GM12878 (cell line): ENCODE measurements at regions not wholly inside any gene's neighbourhood (a gene's known extent, or its start where the extent isn't known, plus 50 kb on each side); places are given as distances from the start of the nearest gene placed in this dataset.

Source experiments
- ATAC-seq: fragments of 200-7000 bp; cut with Tn5 transposase; 3 replicates; pipeline ENCODE4 v1.9.1; 2020; ENCODE audit warnings: mild to moderate bottlenecking, moderate library complexity
- BruUV-seq: library from RNA; stranded (reverse); fragments of 400-500 nt; replicated peaks from 2 replicates; lab custom pipeline; 2021; lab: Mats Ljungman, UMichigan
- CTCF ChIA-PET: fragments of 300-600 bp; sonication (Branson Sonifier 250); formaldehyde crosslinking; extraction: SDS; loops from one replicate; lab custom pipeline; 2021; ENCODE audit warnings: inconsistent platforms; lab: Yijun Ruan, JAX
- POLR2A ChIA-PET: fragments of 350-600 bp; formaldehyde crosslinking; extraction: SDS; loops from one replicate; lab custom pipeline; 2021; ENCODE audit warnings: inconsistent platforms; lab: Charles Lee
- RAD21 ChIA-PET: fragments of 300-600 bp; sonication (Branson Sonifier 250); formaldehyde crosslinking; loops from one replicate; lab custom pipeline; 2023; ENCODE audit warnings: antibody characterized with exemption; ENCODE audit not compliant: unreplicated experiment; lab: Charles Lee
- SMC1A ChIA-PET: fragments of 300-600 bp; sonication (Branson Sonifier 250); formaldehyde crosslinking; loops from one replicate; lab custom pipeline; 2023; ENCODE audit not compliant: unreplicated experiment, uncharacterized antibody; lab: Charles Lee
- DNase-seq: peaks from one replicate; pipeline ENCODE4 v3.0.0-alpha.2; 2011; ENCODE audit warnings: low read depth, low spot score
- FAIRE-seq: peaks from 3 replicates; lab custom pipeline; 2011; peaks lifted over from hg19 to GRCh38; lab: Jason Lieb, UNC
- H2AFZ ChIP-seq: 2 replicates; pipeline ENCODE4 v1.6.0; 2011; ENCODE audit warnings: low read depth, low read length, control low read depth; ENCODE audit not compliant: control insufficient read depth
- H3K27ac ChIP-seq: 2 replicates; pipeline ENCODE4 v1.5.1; 2011; ENCODE audit warnings: control low read depth; ENCODE audit not compliant: control insufficient read depth, insufficient read depth
- H3K27me3 ChIP-seq, 2 experiments: replicated peaks in 1 of 2; 2 replicates each; pipeline versions ENCODE4 v1.6.0 to v1.6.1; 2011; ENCODE audit warnings: low read length in 1 of 2; ENCODE audit not compliant: control insufficient read depth in 2 of 2, insufficient read depth in 2 of 2
- H3K36me3 ChIP-seq, 2 experiments: 2 replicates each; pipeline ENCODE4 v1.5.1; 2011; ENCODE audit warnings: low read length in 1 of 2; ENCODE audit not compliant: control insufficient read depth in 2 of 2, insufficient read depth in 2 of 2
- H3K4me1 ChIP-seq: 2 replicates; pipeline ENCODE4 v1.6.1; 2011; ENCODE audit warnings: mild to moderate bottlenecking, low read length, moderate library complexity, mixed read lengths; ENCODE audit not compliant: control insufficient read depth, insufficient read depth
- H3K4me2 ChIP-seq: 2 replicates; pipeline ENCODE4 v1.6.0; 2011; ENCODE audit warnings: control low read depth; ENCODE audit not compliant: control insufficient read depth, insufficient read depth
- H3K4me3 ChIP-seq: fragments of 200-600 bp; sonication (generic); 2 replicates; pipeline ENCODE4 v1.5.1; 2016
- H3K79me2 ChIP-seq: 2 replicates; pipeline ENCODE4 v1.6.0; 2011; ENCODE audit warnings: low read length; ENCODE audit not compliant: control insufficient read depth, insufficient read depth
- H3K9ac ChIP-seq: 2 replicates; pipeline ENCODE4 v1.8.0; 2011; ENCODE audit warnings: low read length, control low read depth, mixed read lengths; ENCODE audit not compliant: control insufficient read depth, insufficient read depth
- H3K9me3 ChIP-seq: replicated peaks from 3 replicates; pipeline ENCODE4 v1.5.1; 2011; ENCODE audit warnings: mild to moderate bottlenecking, low read length; ENCODE audit not compliant: control insufficient read depth, insufficient read depth
- H4K20me1 ChIP-seq: 2 replicates; pipeline ENCODE4 v1.6.0; 2011; ENCODE audit not compliant: control insufficient read depth, insufficient read depth
- CUX1 ChIP-seq: IDR thresholded peaks from 2 replicates; pipeline ENCODE4 v1.6.1; 2012; ENCODE audit warnings: improper control_type of control experiment, low read depth, low read length; ENCODE audit not compliant: insufficient replicate concordance
- EP300 ChIP-seq, 2 experiments: fragments of 150-350 bp in 1 of 2; IDR thresholded peaks; 2 replicates each; pipeline ENCODE4 v1.6.1; 2011 to 2012; ENCODE audit warnings: low read depth in 2 of 2, low read length in 2 of 2, borderline replicate concordance in 1 of 2, improper control_type of control experiment in 1 of 2, inconsistent platforms in 1 of 2; ENCODE audit not compliant: control insufficient read depth in 1 of 2
- IKZF1 ChIP-seq: fragments of 450-650 bp; conservative IDR thresholded peaks from 2 replicates; pipeline ENCODE4 v1.6.1; 2017; ENCODE audit warnings: antibody characterized with exemption, mild to moderate bottlenecking
- IRF3 ChIP-seq: fragments of 450-650 bp; IDR thresholded peaks from 2 replicates; pipeline ENCODE4 v1.6.1; 2014; ENCODE audit warnings: mild to moderate bottlenecking
- MAX ChIP-seq: IDR thresholded peaks from 2 replicates; pipeline ENCODE4 v1.6.1; 2012; ENCODE audit warnings: low read depth, low read length, improper control_type of control experiment
- NFYB ChIP-seq: IDR thresholded peaks from 2 replicates; pipeline ENCODE4 v1.6.1; 2011; ENCODE audit warnings: low read depth, mild to moderate bottlenecking, low read length, improper control_type of control experiment, moderate library complexity; ENCODE audit not compliant: insufficient read depth
- NR2F1 ChIP-seq: fragments of 450-650 bp; conservative IDR thresholded peaks from 2 replicates; pipeline ENCODE4 v1.6.1; 2017; ENCODE audit warnings: mild to moderate bottlenecking
- SRF ChIP-seq, 2 experiments: IDR thresholded peaks; 2 replicates each; pipeline ENCODE4 v1.6.1; 2011; ENCODE audit warnings: low read depth in 2 of 2, low read length in 2 of 2, mild to moderate bottlenecking in 1 of 2, moderate library complexity in 1 of 2
- STAT3 ChIP-seq: IDR thresholded peaks from 2 replicates; pipeline ENCODE4 v1.6.1; 2011; ENCODE audit warnings: low read depth, low read length, improper control_type of control experiment
- TAF1 ChIP-seq: IDR thresholded peaks from 2 replicates; pipeline ENCODE4 v1.6.1; 2011; ENCODE audit warnings: mild to moderate bottlenecking, low read depth, low read length, borderline replicate concordance
- WGBS: methylation state at CpG from one replicate; pipeline ENCODE4 v1.1.6; 2016; ENCODE audit warnings: low lambda C conversion rate; ENCODE audit not compliant: insufficient replicate concordance, insufficient coverage; ENCODE audit errors: missing lambda C conversion rate; 5-methylcytosine and 5-hydroxymethylcytosine counted together
- in situ Hi-C: fragments of 300-500 bp; cut with MboI; formaldehyde crosslinking; loops from 9 replicates; pipeline ENCODE4 v1.14.3; 2018; ENCODE audit warnings: mixed read lengths
- intact Hi-C: fragments of 100-400 bp; cut with micrococcal nuclease; formaldehyde crosslinking; loops from one replicate; pipeline ENCODE4 v1.14.2; 2022; ENCODE audit not compliant: unreplicated experiment

GRCh38 chr1:181998858-181999257 is 62.7 kb downstream of the ZNF648 start:
- Histone ChIP-seq H2AFZ (no peak overlapping the region), H3K9me3 (no peaks in the 10 kb centered on the region; the same call in 2 of the 3 replicates), H3K27ac (no peak overlapping the region), H3K4me1 (no peaks in the 10 kb centered on the region), H3K36me3 (no peaks in the 10 kb centered on the region), H3K27me3 (0 out of 4 replicates have a peak, but pooled peaks cover 0 to 3% of the 10 kb centered on the region in 2 experiments), H3K79me2 (no peaks in the 10 kb centered on the region), H3K9ac (no peak overlapping the region), H4K20me1 (no peaks in the 10 kb centered on the region), H3K4me3 (no peak overlapping the region), H3K4me2 (no peak overlapping the region)
- intact Hi-C loops, result no loop called here
- CTCF ChIA-PET, result no interaction called here
- RAD21 ChIA-PET, result no interaction called here
- POLR2A ChIA-PET, result interaction anchor here (0.7 kb wide), 1 partner anchor 701 kb away, joined by 3 read pairs; no protein-coding TSS in a partner anchor
- in situ Hi-C loops, result no loop called here
- DNase-seq, result no peak
- WGBS, result 23% methylated on average over 4 of the region's 4 CpGs
- no peak for ATAC-seq
- FAIRE-seq, result no peak
- SMC1A ChIA-PET, result no interaction called here
- TF ChIP-seq EP300 (IDR thresholded peaks at IDR 0.05; ENCODE audit: borderline replicate concordance in 1 of 2, control insufficient read depth in 1 of 2, low read depth in 2 of 2, low read length in 2 of 2) (no peak), NFYB (no peak), IKZF1 (no peak), TAF1 (no peak), MAX (no peak), STAT3 (no peak), SRF (IDR thresholded peaks at IDR 0.05; ENCODE audit: low read depth in 2 of 2, low read length in 2 of 2) (no peak), IRF3 (no peak), CUX1 (no peak), NR2F1 (no peak)
- BruUV-seq, result no TSS peak
